K562 (cell line): ENCODE measurements at regions not wholly inside any gene's neighbourhood (a gene's known extent, or its start where the extent isn't known, plus 50 kb on each side); places are given as distances from the start of the nearest gene placed in this dataset.

Experiments
- CHD1 ChIP-seq: fragments of 200-600 bp; sonication (generic); IDR thresholded peaks from one replicate; pipeline ENCODE4 v1.6.1; 2012; ENCODE audit warnings: mild to moderate bottlenecking, moderate library complexity, low read length, inconsistent platforms
- SP1 ChIP-seq: sonication (generic); formaldehyde crosslinking; IDR thresholded peaks from 2 replicates; pipeline ENCODE4 v1.8.1; 2022; ENCODE audit warnings: mild to moderate bottlenecking, missing genetic modification reagents
- TAL1 ChIP-seq: fragments of 450-650 bp; IDR thresholded peaks from 2 replicates; pipeline ENCODE4 v1.6.1; 2016; ENCODE audit warnings: mild to moderate bottlenecking
- ZEB2 ChIP-seq: fragments of 450-650 bp; IDR thresholded peaks from 2 replicates; pipeline ENCODE4 v1.6.1; 2016
- ZNF232 ChIP-seq: sonication (generic); formaldehyde crosslinking; IDR thresholded peaks from 2 replicates; pipeline ENCODE4 v1.8.0; 2022; ENCODE audit warnings: mild to moderate bottlenecking, missing genetic modification reagents
- TF ChIP-seq, protein P1 (sequence below), 3 experiments: IDR thresholded peaks in 2 of 3; conservative IDR thresholded peaks in 1 of 3; 2 replicates each; pipeline ENCODE4 v1.5.1; 2011 to 2012; ENCODE audit warnings: low read length in 3 of 3, mild to moderate bottlenecking in 3 of 3, control low read depth in 2 of 3, improper control_type of control experiment in 1 of 3, inconsistent platforms in 1 of 3, low read depth in 1 of 3, mixed read lengths in 1 of 3, moderate library complexity in 1 of 3; ENCODE audit not compliant: insufficient read depth in 2 of 3
- TF ChIP-seq, protein P2 (sequence below): fragments of 250-450 bp; sonication (Bioruptor Pico); IDR thresholded peaks from 2 replicates; pipeline ENCODE4 v1.4.0; 2020; ENCODE audit warnings: mild to moderate bottlenecking

DNA sequence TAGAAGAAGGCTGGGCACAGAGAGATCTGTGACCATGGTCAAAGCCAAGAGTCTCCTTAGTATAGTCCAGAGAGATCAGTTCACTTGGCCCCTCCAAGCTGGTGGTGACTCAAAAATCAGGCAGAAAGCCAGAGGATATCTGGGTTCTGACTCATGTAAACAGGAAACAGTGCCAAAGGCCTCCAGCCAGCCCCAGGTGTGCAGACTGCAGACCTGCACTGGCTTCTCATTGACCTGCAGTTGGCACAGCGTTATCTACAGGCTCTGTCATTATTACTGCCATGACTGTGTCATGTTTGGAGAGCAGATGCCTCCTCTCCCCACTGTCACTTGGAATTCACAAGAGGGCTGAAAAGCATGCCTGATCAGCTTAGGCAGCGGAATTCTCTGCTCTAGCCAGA lies 295.7 kb upstream of the PRKD1 start:
- TF ChIP-seq, protein P1, sequence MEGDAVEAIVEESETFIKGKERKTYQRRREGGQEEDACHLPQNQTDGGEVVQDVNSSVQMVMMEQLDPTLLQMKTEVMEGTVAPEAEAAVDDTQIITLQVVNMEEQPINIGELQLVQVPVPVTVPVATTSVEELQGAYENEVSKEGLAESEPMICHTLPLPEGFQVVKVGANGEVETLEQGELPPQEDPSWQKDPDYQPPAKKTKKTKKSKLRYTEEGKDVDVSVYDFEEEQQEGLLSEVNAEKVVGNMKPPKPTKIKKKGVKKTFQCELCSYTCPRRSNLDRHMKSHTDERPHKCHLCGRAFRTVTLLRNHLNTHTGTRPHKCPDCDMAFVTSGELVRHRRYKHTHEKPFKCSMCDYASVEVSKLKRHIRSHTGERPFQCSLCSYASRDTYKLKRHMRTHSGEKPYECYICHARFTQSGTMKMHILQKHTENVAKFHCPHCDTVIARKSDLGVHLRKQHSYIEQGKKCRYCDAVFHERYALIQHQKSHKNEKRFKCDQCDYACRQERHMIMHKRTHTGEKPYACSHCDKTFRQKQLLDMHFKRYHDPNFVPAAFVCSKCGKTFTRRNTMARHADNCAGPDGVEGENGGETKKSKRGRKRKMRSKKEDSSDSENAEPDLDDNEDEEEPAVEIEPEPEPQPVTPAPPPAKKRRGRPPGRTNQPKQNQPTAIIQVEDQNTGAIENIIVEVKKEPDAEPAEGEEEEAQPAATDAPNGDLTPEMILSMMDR (IDR thresholded peaks at IDR 0.05 in 2 of 3, conservative IDR thresholded peaks at IDR 0.05 in 1 of 3; ENCODE audit: insufficient read depth in 2 of 3, low read depth in 1 of 3, low read length in 3 of 3): no peak
- TF ChIP-seq ZEB2 (no peak), CHD1 (no peak), ZNF232 (no peak), SP1 (no peak), TAL1 (no peak)
- TF ChIP-seq, protein P2, sequence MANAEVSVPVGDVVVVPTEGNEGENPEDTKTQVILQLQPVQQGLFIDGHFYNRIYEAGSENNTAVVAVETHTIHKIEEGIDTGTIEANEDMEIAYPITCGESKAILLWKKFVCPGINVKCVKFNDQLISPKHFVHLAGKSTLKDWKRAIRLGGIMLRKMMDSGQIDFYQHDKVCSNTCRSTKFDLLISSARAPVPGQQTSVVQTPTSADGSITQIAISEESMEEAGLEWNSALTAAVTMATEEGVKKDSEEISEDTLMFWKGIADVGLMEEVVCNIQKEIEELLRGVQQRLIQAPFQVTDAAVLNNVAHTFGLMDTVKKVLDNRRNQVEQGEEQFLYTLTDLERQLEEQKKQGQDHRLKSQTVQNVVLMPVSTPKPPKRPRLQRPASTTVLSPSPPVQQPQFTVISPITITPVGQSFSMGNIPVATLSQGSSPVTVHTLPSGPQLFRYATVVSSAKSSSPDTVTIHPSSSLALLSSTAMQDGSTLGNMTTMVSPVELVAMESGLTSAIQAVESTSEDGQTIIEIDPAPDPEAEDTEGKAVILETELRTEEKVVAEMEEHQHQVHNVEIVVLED (CRISPR knock-in tag): no peak
